NT2/D1 (cell line): ENCODE measurements at regions not wholly inside any gene's neighbourhood (a gene's known extent, or its start where the extent isn't known, plus 50 kb on each side); places are given as distances from the start of the nearest gene placed in this dataset.

Experiments
- SUZ12 ChIP-seq: IDR thresholded peaks from 2 replicates; pipeline ENCODE4 v1.6.1; 2011; ENCODE audit not compliant: insufficient read length, insufficient read depth; ENCODE audit errors: extremely low read depth
- ZNF274 ChIP-seq: IDR thresholded peaks from 2 replicates; pipeline ENCODE4 v1.6.1; 2011; ENCODE audit warnings: mild to moderate bottlenecking, low read depth, low read length

DNA sequence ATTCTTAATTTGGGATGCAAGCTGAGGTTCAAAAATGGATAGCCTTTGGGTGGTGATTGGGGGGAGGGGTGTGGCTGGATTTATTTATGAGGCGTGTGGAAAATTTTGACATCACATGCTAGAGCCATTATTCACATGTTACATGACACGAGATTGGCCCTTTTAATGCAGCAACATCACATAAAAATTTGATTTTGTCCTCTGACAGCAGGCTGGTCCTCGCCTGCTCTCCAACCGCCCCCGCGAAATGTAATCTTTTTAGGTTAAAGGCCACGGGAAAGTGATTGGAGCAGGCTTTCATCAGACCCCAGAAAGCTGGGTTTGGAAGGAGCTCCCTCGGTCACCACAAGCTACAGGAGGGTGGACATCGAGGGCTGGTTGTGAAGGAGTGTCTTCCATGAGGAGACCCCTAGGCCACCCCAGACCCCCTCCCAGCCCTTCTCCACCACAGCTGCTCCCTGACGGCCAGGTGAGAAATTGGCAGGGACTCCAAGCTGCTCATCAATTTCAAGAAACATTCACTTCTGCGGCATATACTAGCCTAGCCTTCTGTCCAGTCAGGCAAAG, 502.7 kb upstream of the PSMD7 start:
- TF ChIP-seq ZNF274 (no peak), SUZ12 (no peak)
